ENCODE measurements at regions not wholly inside any gene's neighbourhood (a gene's known extent, or its start where the extent isn't known, plus 50 kb on each side); places are given as distances from the start of the nearest gene placed in this dataset.
"Not testable (repeated sequence)": the region's sequence is repeated elsewhere in the genome, so short reads cannot be mapped to it uniquely, and the experiment has no call there.

GRCh38 chr6:11403035-11403601 is 134.4 kb upstream of the TMEM170B start:
- DNase-seq, result no peak

GRCh38 chr6:11402581-11402980 is 135.0 kb upstream of the TMEM170B start:
- not testable (repeated sequence) for DNase-seq

DNA sequence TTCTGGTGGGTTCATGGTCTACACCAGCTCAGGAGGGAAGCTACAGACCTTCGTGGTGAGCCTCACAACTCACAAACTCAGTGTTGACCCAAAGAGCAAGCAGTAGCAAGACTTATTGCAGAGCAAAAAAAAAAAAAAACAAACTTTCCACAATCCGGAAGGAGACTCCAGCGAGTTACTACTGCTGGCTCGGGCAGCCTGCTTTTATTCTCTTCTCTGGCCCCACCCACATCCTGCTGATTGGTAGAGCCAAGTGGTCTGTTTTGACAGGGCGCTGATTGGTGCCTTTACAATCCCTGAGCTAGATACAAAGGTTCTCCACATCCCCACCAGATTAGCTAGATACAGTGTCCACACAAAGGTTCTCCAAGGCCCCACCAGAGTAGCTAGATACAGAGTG is 135.6 kb upstream of the TMEM170B start:
- DNase-seq, result not testable (repeated sequence)

DNA sequence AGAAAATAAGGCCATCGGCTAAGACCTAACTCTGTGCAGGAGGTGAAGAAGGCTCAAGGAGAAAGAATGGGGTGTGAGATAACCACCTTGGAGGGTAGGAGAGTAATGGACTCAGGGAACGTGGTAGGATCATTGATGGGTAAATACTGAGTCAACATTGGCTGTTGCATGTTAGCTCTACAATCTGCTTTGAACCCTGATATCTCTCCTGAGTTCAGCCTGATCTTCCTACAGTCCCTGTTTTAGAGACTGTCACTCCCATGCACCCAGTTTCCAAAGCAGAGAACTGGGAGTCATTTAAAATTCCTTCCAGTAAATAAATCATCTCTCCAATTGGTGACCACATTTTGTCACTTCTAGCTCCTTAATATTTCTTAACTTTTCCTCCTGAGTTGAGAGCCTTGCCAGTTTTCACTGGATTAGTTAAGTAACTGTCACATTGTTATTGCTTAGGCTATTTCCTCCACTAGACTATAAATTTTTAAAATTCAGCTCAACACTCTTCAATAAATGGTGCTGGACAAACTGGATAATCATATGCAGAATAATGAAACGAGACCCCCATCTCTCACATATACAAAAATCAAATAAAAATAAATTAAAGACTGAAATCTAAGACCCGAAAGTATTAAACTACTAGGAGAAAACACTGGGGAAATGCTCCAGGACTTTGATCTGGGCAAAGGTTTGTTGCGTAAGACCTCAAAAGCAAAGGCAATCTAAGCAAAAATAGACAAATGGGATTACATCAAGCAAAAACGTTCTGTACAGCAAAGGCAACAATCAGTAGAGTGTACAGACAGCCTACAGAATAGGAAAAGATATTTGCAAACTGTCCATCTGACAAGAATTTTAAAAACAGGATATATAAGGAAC is 138.9 kb upstream of the TMEM170B start:
- DNase-seq, result no peak

GRCh38 chr6:11397622-11398450 is 139.7 kb upstream of the TMEM170B start:
- no peak for DNase-seq

- DNase-seq, result no peak
Observed at GRCh38 chr6:11396860-11397259, 140.7 kb upstream of the TMEM170B start.

DNA sequence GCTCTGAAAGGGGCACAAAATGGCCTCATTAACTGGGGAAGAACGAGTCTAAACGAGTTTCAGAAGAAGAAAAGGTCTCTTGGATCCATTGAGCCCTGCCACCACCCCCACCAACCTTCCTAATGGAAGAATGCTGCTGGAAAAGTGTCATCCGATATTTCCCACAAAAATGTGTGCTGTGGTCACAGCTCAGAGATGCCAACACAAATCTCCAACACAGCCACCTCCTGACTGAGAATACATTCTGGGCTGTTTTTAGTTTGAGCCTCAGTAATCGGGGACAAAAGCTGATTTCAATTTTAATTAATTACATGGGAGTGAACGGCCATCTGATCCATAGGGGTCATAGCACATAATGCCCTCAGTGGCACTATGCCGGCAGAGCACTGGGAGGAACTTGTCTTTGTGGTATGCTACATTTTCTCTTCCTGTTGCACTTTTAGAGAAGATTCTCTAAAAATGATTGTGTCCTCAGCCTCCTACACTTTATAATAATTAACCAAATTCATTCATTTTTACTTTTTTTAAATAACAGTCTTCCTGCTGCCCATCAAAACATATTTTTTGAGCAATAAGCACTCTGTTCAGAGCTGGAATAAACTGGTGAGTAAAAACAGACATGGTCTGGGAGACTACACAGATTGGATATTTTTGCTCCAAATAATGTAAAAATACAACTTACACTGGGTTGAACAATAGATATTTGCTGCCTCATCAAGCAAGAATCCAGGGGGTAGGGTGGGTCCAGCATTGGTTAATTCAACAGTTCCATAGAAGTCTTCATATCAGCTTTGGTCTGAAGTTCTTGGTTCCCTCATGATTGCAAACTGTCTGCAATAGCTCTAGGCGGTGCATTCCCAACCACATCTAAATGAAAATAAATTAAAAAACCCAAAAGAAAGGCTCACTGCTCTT is 143.6 kb upstream of the TMEM170B start:
- DNase-seq, result no peak

DNA sequence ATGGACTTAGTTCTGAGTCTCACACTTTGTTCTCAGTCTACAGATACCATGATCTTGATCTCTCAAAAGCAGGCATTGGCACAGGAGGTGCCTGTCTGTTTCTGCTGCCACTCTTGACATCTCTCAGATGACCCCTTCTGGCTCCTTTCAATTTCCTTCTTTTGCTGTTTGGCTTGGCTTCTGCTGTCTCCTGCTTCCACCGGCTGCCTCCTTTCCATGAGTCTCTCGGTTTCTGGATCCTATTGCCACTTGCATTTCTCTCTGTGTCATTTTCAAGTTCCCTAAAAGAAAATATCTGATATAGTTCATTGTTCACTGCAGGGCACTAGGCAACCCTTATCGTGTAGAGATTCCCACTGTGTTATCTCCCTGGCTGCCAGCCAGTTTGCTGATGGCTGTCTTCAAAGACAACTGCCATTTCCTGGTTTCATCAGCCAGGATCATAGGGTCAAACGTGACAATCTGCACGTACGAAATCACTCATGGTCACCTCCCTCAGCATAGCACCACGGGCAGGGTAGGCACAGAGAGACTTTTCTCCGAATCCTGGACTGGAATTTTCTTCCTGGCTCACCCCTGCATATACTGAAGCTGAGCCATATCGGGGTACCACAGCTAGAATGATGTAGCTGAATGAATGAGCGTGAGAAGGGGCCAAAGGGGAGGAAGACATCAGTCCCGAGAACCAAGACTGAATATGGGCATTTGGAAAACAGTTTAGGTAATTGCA is 144.6 kb upstream of the TMEM170B start:
- no peak for DNase-seq

- no peak for DNase-seq
Observed at GRCh38 chr6:11391934-11392777, 145.4 kb upstream of the TMEM170B start.

- DNase-seq, result no peak
Observed at GRCh38 chr6:11389977-11390376, 147.6 kb upstream of the TMEM170B start.

GRCh38 chr6:11388983-11389944 is 148.3 kb upstream of the TMEM170B start:
- no peak for DNase-seq

DNA sequence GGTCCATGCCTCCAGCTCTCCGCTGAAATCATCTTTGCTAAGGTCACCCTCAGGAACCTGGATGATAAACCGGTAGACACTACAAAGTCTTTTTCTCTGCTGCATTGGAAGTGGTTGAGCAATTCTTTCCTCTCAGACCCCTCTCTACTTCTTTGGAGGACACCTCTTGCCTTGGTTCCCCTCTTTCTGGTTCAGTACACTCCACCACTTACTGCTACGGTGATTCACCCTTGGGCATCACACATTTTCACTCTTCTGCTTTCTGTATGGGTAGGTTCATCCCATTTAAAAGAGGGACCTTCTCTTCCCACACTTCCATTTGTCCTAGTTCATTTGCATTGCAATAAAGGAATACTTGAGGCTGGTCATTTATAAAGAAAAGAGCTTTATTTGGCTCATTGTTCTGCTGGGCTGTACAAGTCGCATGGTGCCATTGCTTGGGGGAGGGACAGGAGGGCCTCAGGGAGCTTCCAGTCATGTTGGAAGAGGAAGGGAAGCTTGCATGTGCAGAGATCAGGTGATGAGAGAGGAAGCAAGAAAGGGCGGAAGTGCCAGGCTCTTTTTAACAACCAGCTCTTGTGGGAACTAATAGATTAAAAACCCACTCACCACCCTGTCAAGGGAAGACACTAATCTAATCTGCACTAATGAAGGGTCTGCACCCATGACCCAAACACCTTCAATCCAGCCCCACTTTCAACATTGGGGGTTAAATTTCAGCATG is 149.7 kb upstream of the TMEM170B start:
- DNase-seq, result no peak

DNA sequence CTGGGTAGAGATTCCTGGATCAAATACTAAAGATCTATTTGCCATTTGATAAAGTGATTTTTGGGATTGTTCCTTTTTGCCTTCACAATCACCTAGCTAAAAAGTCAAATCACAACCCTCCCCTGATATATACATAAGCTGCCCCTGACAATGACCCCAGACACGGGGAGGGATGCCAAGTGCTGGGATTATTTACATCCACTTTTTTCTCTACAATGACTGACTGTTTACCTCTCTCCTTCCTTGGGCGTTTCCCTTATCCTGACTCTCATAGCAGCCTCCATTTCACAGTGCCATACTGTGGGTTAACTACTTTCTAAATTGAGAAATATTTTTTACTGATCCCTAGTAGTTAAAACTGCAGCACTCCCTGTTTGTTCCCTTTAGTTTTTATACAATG is 150.8 kb upstream of the TMEM170B start:
- DNase-seq, result no peak

DNA sequence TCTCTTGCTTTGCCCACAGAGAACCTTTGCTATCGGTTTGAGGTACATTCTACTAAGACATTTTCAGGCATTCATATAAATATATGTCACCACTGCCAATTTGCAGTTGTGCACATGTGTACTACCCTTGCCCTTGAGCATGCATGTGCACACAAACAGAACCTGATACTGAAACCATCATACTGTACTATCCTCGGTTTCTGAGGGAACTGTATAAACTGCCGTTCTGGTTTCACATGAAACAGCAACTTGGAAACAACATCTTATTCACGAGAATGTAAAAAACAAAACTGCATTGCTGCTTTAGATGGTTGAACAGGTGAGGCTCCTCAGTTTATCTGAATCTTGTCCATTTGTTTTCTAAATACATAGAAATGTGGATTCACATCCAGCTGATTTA is 151.2 kb upstream of the TMEM170B start:
- DNase-seq, result no peak

- DNase-seq, result no peak
Observed at GRCh38 chr6:11384531-11385309, 152.3 kb upstream of the NEDD9 start.

- DNase-seq, result no peak
Observed at GRCh38 chr6:11381801-11382513, 149.5 kb upstream of the NEDD9 start.

DNA sequence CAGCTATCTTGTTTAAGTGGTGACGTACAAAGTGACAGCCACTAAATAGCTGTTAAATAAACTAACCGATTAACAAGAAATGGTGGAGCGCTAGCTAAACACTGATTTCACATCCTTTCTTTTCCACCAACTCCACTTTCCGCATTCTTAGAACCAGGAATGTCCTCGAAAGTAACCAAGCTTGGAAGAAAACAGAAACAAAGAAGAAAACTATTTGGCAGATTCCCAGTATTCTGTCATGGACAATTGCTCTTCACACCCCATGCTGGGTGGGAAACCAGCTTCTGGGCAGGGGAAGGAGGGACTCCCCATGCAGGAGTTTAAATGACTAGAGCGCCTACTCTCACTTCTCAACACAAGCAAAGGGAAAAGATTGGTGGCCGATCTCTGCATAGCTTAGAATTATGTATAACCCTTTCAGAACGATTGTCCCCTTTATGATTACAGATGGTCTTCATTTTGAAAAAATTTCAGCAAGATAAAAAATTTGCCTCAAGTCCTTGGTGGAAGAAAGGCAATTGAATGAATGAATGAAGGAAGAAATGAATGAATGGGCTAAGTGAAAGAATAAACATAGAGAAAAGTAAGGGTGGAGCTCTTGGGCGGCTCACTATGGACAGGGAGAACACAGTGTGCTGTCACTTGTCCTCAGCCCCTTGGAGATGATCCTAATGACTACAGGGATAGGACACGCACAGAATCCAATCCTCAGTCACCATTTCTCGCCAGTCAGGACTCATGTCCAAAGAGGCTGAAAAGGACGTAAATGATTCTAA is 148.7 kb upstream of the NEDD9 start:
- no peak for DNase-seq

All from NCI-H2081 (cell line).